B cell (primary cell): ENCODE measurements at regions not wholly inside any gene's neighbourhood (a gene's known extent, or its start where the extent isn't known, plus 50 kb on each side); places are given as distances from the start of the nearest gene placed in this dataset.
"Not testable (repeated sequence)": the region's sequence is repeated elsewhere in the genome, so short reads cannot be mapped to it uniquely, and the experiment has no call there.

Source experiments
- ATAC-seq: fragments of 200-7000 bp; cut with Tn5 transposase; one replicate; pipeline ENCODE4 v1.10.0; 2021; ENCODE audit warnings: low read depth, mild to moderate bottlenecking, moderate number of reproducible peaks, moderate library complexity
- CTCF ChIA-PET: fragments of 350-600 bp; sonication (Branson Sonifier 250); formaldehyde crosslinking; loops from one replicate; lab custom pipeline; 2021; ENCODE audit warnings: antibody characterized with exemption, inconsistent platforms; lab: Charles Lee
- POLR2A ChIA-PET: fragments of 350-600 bp; sonication (Branson Sonifier 250); formaldehyde crosslinking; loops from one replicate; lab custom pipeline; 2021; ENCODE audit warnings: antibody characterized with exemption; lab: Charles Lee
- DNase-seq: peaks from one replicate; pipeline ENCODE4 v3.0.0; 2013
- H2AFZ ChIP-seq: 2 replicates; pipeline ENCODE4 v1.6.1; 2012; ENCODE audit warnings: mild to moderate bottlenecking, low read depth, low read length; ENCODE audit not compliant: insufficient read depth, poor library complexity, severe bottlenecking
- H3K27ac ChIP-seq, 2 donors: 1 replicate in 1 of 2; 2 replicates in 1 of 2; pipeline ENCODE4 v1.5.1; 2012 to 2013; ENCODE audit warnings: low read length in 2 of 2, mild to moderate bottlenecking in 2 of 2, moderate library complexity in 1 of 2
- H3K27me3 ChIP-seq, 4 experiments: fragments of 200-600 bp in 1 of 4; sonication (generic) in 1 of 4; replicated peaks in 1 of 4; 1 replicate in 2 of 4; 2 replicates in 2 of 4; pipeline versions ENCODE4 v1.6.1 to v1.7.0; 2013 to 2016; ENCODE audit warnings: low read length in 3 of 4, mild to moderate bottlenecking in 2 of 4, mixed read lengths in 1 of 4, moderate library complexity in 1 of 4; ENCODE audit not compliant: insufficient read depth in 4 of 4, control insufficient read depth in 3 of 4; ENCODE audit errors: control extremely low read depth in 1 of 4
- H3K36me3 ChIP-seq, 2 experiments: replicated peaks in 1 of 2; 1 replicate in 1 of 2; 2 replicates in 1 of 2; pipeline versions ENCODE4 v1.6.1 to v1.7.1; 2013; ENCODE audit warnings: low read length in 1 of 2; ENCODE audit not compliant: insufficient read depth in 2 of 2, control insufficient read depth in 1 of 2; ENCODE audit errors: control extremely low read depth in 1 of 2, extremely low read depth in 1 of 2
- H3K4me1 ChIP-seq, 2 donors: fragments of 200-600 bp in 1 of 2; sonication (generic) in 1 of 2; 1 replicate in 1 of 2; 2 replicates in 1 of 2; pipeline versions ENCODE4 v1.5.1 to v1.6.1; 2013 to 2017; ENCODE audit warnings: low read length in 2 of 2; ENCODE audit not compliant: control insufficient read depth in 2 of 2, insufficient read depth in 2 of 2
- H3K4me2 ChIP-seq: replicated peaks from 2 replicates; pipeline ENCODE3; 2012; ENCODE audit warnings: mild to moderate bottlenecking, low read depth, low read length; ENCODE audit not compliant: poor library complexity, severe bottlenecking
- H3K4me3 ChIP-seq, 5 experiments: fragments of 200-600 bp in 1 of 5; sonication (generic) in 1 of 5; 1 replicate in 3 of 5; 2 replicates in 2 of 5; pipeline versions ENCODE4 v1.5.1 to v1.7.0; 2011 to 2016; ENCODE audit warnings: low read length in 4 of 5, mild to moderate bottlenecking in 4 of 5, low read depth in 2 of 5, control low read depth in 1 of 5, moderate library complexity in 1 of 5; ENCODE audit not compliant: insufficient read depth in 1 of 5; ENCODE audit errors: control extremely low read depth in 1 of 5, extremely low read depth in 1 of 5
- H3K79me2 ChIP-seq: fragments of 200-600 bp; sonication (generic); one replicate; pipeline ENCODE4 v1.6.0; 2016; ENCODE audit warnings: low read length; ENCODE audit not compliant: control insufficient read depth, insufficient read depth
- H3K9ac ChIP-seq: fragments of 200-600 bp; sonication (generic); 2 replicates; pipeline ENCODE4 v1.6.1; 2017; ENCODE audit warnings: mild to moderate bottlenecking, low read length, moderate library complexity
- H3K9me3 ChIP-seq, 3 donors: one replicate each; pipeline versions ENCODE4 v1.6.1 to v1.7.1; 2013; ENCODE audit warnings: low read length in 2 of 3; ENCODE audit not compliant: control insufficient read depth in 2 of 3, insufficient read depth in 1 of 3; ENCODE audit errors: control extremely low read depth in 1 of 3
- H4K20me1 ChIP-seq: 2 replicates; pipeline ENCODE4 v1.6.0; 2012; ENCODE audit warnings: mild to moderate bottlenecking, low read length; ENCODE audit not compliant: insufficient read depth, control insufficient read depth, poor library complexity, severe bottlenecking
- H3K27ac Mint-ChIP-seq: one replicate; pipeline ENCODE4 v1.8.0; 2021; ENCODE audit warnings: mixed read lengths
- H3K27me3 Mint-ChIP-seq: one replicate; pipeline ENCODE4 v1.8.0; 2021; ENCODE audit warnings: mixed read lengths
- H3K4me1 Mint-ChIP-seq: one replicate; pipeline ENCODE4 v1.8.0; 2021; ENCODE audit warnings: mixed read lengths
- H3K4me3 Mint-ChIP-seq: one replicate; pipeline ENCODE4 v1.8.0; 2021; ENCODE audit warnings: mixed read lengths
- H3K9me3 Mint-ChIP-seq: one replicate; pipeline ENCODE4 v1.8.0; 2022; ENCODE audit warnings: mixed read lengths; ENCODE audit not compliant: insufficient read depth
- CTCF ChIP-seq: fragments of 200-600 bp; IDR thresholded peaks from one replicate; pipeline ENCODE4 v1.8.0; 2022; ENCODE audit warnings: antibody characterized with exemption, mild to moderate bottlenecking
- EZH2 ChIP-seq: IDR thresholded peaks from 2 replicates; pipeline ENCODE4 v1.6.1; 2012; ENCODE audit warnings: borderline replicate concordance, low read depth, mild to moderate bottlenecking, moderate library complexity, low read length; ENCODE audit not compliant: insufficient read depth, poor library complexity, severe bottlenecking
- WGBS: methylation state at CpG from one replicate; pipeline ENCODE4 v1.1.5; 2013; ENCODE audit warnings: missing lambda C conversion rate; ENCODE audit not compliant: insufficient coverage; 5-methylcytosine and 5-hydroxymethylcytosine counted together
- intact Hi-C: fragments of 100-400 bp; cut with micrococcal nuclease; formaldehyde crosslinking; loops from one replicate; pipeline ENCODE4 v1.10.0; 2022

DNA sequence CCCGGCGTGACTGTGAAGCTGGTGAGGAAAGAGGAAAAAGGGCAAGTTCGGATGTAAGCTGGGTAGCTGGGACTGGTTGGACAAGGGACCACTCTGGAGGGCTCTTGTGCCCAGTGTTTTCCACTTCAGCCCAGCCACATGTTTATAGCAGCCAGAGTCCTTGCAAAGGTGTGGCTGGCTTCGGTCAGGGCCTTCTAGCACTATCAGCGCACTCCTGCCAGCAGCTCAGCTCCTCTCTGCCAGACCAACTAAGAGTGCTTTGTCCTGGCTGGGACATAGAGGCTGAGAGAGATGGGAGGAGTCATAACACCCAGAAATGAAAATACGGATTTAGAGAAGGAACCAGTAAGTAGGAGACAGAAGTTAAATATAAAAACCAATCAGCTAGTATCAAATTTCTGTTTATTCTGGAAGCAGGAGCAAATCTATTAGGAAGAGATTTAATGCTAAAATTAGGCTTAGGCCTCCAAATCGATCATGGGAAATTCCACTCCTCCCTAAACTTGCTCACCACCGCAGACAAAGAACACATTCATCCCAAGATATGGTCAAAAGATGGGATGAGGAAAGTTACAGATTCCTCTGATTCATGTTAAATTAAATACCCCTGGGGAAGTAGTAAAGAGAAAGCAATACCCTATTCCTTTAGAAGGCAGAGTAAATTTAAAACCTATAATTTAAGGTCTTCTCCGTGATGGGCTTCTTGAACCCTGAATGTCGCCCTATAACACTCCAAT, 135.0 kb downstream of the RALA start:
- H3K27me3 Mint-ChIP-seq: no peaks in the 10 kb centered on the region
- peaks cover 19% of the 10 kb centered on the region for H3K79me2 ChIP-seq
- H3K9me3 Mint-ChIP-seq: no peaks in the 10 kb centered on the region
- H3K9me3 ChIP-seq: no peaks in the 10 kb centered on the region
- H4K20me1 ChIP-seq: peaks cover 7% of the 10 kb centered on the region
- H3K4me3 Mint-ChIP-seq: no peak overlapping the region
- H3K4me1 Mint-ChIP-seq: peaks cover 3% of the 10 kb centered on the region
- H3K36me3 ChIP-seq: no peaks in the 10 kb centered on the region
- no peak overlapping the region for H3K4me2 ChIP-seq
- ATAC-seq (no peak), DNase-seq (no peak)
- TF ChIP-seq EZH2: no peak
- no peak for TF ChIP-seq CTCF
- ChIA-PET CTCF (interaction anchor here (1.1 to 1.8 kb wide), 3 partner anchors 9 to 178 kb away, joined by 4 to 8 read pairs (median 4); no protein-coding TSS in a partner anchor), POLR2A (no interaction called here)
- H3K27ac ChIP-seq: no peak overlapping the region
- intact Hi-C loops: no loop called here
- H3K9ac ChIP-seq: no peak overlapping the region
- no peaks in the 10 kb centered on the region for H3K27me3 ChIP-seq
- 96% methylated on average over 5 of the region's 10 CpGs for WGBS
- no peak overlapping the region for H2AFZ ChIP-seq
- H3K4me1 ChIP-seq: no peaks in the 10 kb centered on the region
- no peak overlapping the region for H3K4me3 ChIP-seq
- no peak overlapping the region for H3K27ac Mint-ChIP-seq

GRCh38 chr7:39761449-39761848, 138.1 kb downstream of the RALA start:
- H3K27ac ChIP-seq: no peak overlapping the region
- no peak overlapping the region for H2AFZ ChIP-seq
- no peaks in the 10 kb centered on the region for H3K27me3 ChIP-seq
- Mint-ChIP-seq H3K27me3 (no peaks in the 10 kb centered on the region), H3K4me1 (peaks cover 3% of the 10 kb centered on the region), H3K27ac (no peak overlapping the region), H3K9me3 (no peaks in the 10 kb centered on the region), H3K4me3 (no peak overlapping the region)
- H3K4me1 ChIP-seq: no peaks in the 10 kb centered on the region
- H3K9ac ChIP-seq: no peak overlapping the region
- peaks cover 7% of the 10 kb centered on the region for H4K20me1 ChIP-seq
- CTCF ChIA-PET: no interaction called here
- H3K4me3 ChIP-seq: no peak overlapping the region
- intact Hi-C loops: no loop called here
- POLR2A ChIA-PET: no interaction called here
- 96% methylated on average over 5 of the region's 6 CpGs for WGBS
- DNase-seq (no peak), ATAC-seq (no peak)
- TF ChIP-seq CTCF: no peak
- peaks cover 8% of the 10 kb centered on the region for H3K79me2 ChIP-seq
- no peaks in the 10 kb centered on the region for H3K9me3 ChIP-seq
- no peak overlapping the region for H3K4me2 ChIP-seq
- H3K36me3 ChIP-seq: no peaks in the 10 kb centered on the region

DNA sequence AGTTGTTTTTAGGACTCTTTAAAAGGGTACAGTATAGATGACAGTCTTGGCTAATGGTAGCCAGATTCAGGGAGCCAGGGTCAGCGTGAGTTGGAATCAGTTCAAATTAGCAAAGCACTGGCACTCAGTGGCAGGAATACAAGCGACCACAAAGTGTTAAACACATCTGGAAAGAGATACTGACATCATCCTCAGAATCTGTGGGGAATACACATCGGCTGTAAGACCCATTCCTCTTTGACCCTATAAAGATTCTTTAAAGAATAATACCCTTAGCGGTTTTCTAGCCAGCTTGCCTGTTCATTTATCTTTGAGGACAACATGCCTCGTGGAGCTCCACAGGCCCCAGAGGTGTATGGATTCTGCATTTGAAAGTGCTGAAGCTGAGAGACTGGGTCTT, 139.1 kb downstream of the RALA start:
- ATAC-seq, H3K4me1 ChIP-seq, H3K4me2 ChIP-seq, H3K27me3 ChIP-seq, DNase-seq, H3K27ac Mint-ChIP-seq, H3K9me3 Mint-ChIP-seq, H3K27ac ChIP-seq, H3K9ac ChIP-seq, intact Hi-C loops, H2AFZ ChIP-seq, CTCF ChIA-PET, H4K20me1 ChIP-seq, H3K9me3 ChIP-seq, H3K4me3 ChIP-seq, POLR2A ChIA-PET, H3K4me1 Mint-ChIP-seq, H3K79me2 ChIP-seq, H3K36me3 ChIP-seq, H3K27me3 Mint-ChIP-seq, H3K4me3 Mint-ChIP-seq: not testable (repeated sequence)
- WGBS: no CpG with 5 or more reads among the region's 5 CpGs
